ENCODE measurements at regions not wholly inside any gene's neighbourhood (a gene's known extent, or its start where the extent isn't known, plus 50 kb on each side); places are given as distances from the start of the nearest gene placed in this dataset.

GRCh38 chr15:26128611-26129140, 265.5 kb upstream of the ATP10A start (continued):
- TF ChIP-seq ATF3 (IDR thresholded peaks at IDR 0.05), result no peak
- TF ChIP-seq RAD21 (IDR thresholded peaks at IDR 0.05; ENCODE audit: low read depth), result no peak
- no peak for TF ChIP-seq MAX (IDR thresholded peaks at IDR 0.05)
- TF ChIP-seq SIN3A (IDR thresholded peaks at IDR 0.05; ENCODE audit: low read depth), result no peak
- no peak for TF ChIP-seq ZBTB33 (IDR thresholded peaks at IDR 0.05; ENCODE audit: extremely low read depth, insufficient replicate concordance, low read length)
- TF ChIP-seq CEBPB (IDR thresholded peaks at IDR 0.05; ENCODE audit: low read depth), result no peak
- no peak for TF ChIP-seq POLR2A (IDR thresholded peaks at IDR 0.05; ENCODE audit: borderline replicate concordance, extremely low read depth, insufficient read depth, insufficient read length)
- TF ChIP-seq YY1 (IDR thresholded peaks at IDR 0.05; ENCODE audit: extremely low read depth, insufficient replicate concordance, low read depth, low read length), result no peak
- no peak for TF ChIP-seq SRF (IDR thresholded peaks at IDR 0.05; ENCODE audit: low read depth)
- TF ChIP-seq EZH2phosphoT487 (IDR thresholded peaks at IDR 0.05; ENCODE audit: borderline replicate concordance), result no peak
- no peak for TF ChIP-seq JUND (IDR thresholded peaks at IDR 0.05)
- TF ChIP-seq TCF7L2 (IDR thresholded peaks at IDR 0.05; ENCODE audit: borderline replicate concordance, extremely low read depth, insufficient read depth, insufficient read length), result no peak
- TF ChIP-seq POLR2AphosphoS5 (IDR thresholded peaks at IDR 0.05; ENCODE audit: low read depth, low read length), result no peak

- intact Hi-C loops (cut with micrococcal nuclease), result no loop called here
- POLR2A ChIA-PET, result no interaction called here
- TF ChIP-seq ZFX (IDR thresholded peaks at IDR 0.05), result no peak
- TF ChIP-seq MAX (IDR thresholded peaks at IDR 0.05), result no peak
- no peak for TF ChIP-seq POLR2AphosphoS5 (IDR thresholded peaks at IDR 0.05; ENCODE audit: low read depth, low read length)
- TF ChIP-seq YY1 (IDR thresholded peaks at IDR 0.05; ENCODE audit: extremely low read depth, insufficient replicate concordance, low read depth, low read length), result no peak
- TF ChIP-seq TCF7L2 (IDR thresholded peaks at IDR 0.05; ENCODE audit: borderline replicate concordance, extremely low read depth, insufficient read depth, insufficient read length), result no peak
- no peak for TF ChIP-seq ELF1 (IDR thresholded peaks at IDR 0.05; ENCODE audit: borderline replicate concordance, low read depth)
- TF ChIP-seq CEBPB (IDR thresholded peaks at IDR 0.05; ENCODE audit: low read depth), result no peak
- TF ChIP-seq EGR1 (IDR thresholded peaks at IDR 0.05; ENCODE audit: low read depth), result no peak
- no peak for TF ChIP-seq ATF3 (IDR thresholded peaks at IDR 0.05)
- no peak for TF ChIP-seq JUND (IDR thresholded peaks at IDR 0.05)
These were observed 263.8 kb upstream of the ATP10A start for GRCh38 chr15:26126819-26127387.

More at GRCh38 chr15:26126819-26127387, 263.8 kb upstream of the ATP10A start:
- Histone ChIP-seq H3K27me3 (ENCODE audit: insufficient read depth, low read length) (no peaks in the 10 kb centered on the region), H3K4me1 (ENCODE audit: control insufficient read depth in 1 of 2, insufficient read depth in 2 of 2, low read length in 2 of 2) (no peaks in the 10 kb centered on the region), H3K79me2 (ENCODE audit: insufficient read depth, low read length) (no peaks in the 10 kb centered on the region), H4K20me1 (ENCODE audit: insufficient read depth) (no peaks in the 10 kb centered on the region), H3K9ac (ENCODE audit: low read length) (no peak overlapping the region), H3K27ac (ENCODE audit: low read depth, low read length) (no peak overlapping the region), H3K9me3 (ENCODE audit: control insufficient read depth in 1 of 2, insufficient read depth in 1 of 2, low read depth in 1 of 2, low read length in 2 of 2) (peaks cover 4 to 46% of the 10 kb centered on the region in 2 experiments; a peak in 2 of 4 replicates), H2AFZ (ENCODE audit: low read depth, low read length, poor library complexity, severe bottlenecking) (no peak overlapping the region), H3K4me2 (ENCODE audit: low read length) (no peak overlapping the region), H3K36me3 (ENCODE audit: control insufficient read depth in 1 of 2, insufficient read depth in 2 of 2, low read length in 2 of 2) (no peaks in the 10 kb centered on the region), H3K4me3 (replicated peaks in 1 of 2; ENCODE audit: low read depth in 1 of 2, low read length in 2 of 2) (no peak overlapping the region), H3K9me2 (ENCODE audit: insufficient read depth) (no peaks in the 10 kb centered on the region)
- ATAC-seq (no peak), DNase-seq (ENCODE audit: low read depth, low spot score) (no peak)
- CTCF ChIA-PET, result no interaction called here
- BruUV-seq (replicated peaks), result no TSS peak
- RAD21 ChIA-PET (ENCODE audit: low non-redundant PET in 1 of 2, low total read pairs in 2 of 2, uncharacterized antibody in 2 of 2, unreplicated experiment in 2 of 2), result no interaction called here
